ENCODE measurements at regions not wholly inside any gene's neighbourhood (a gene's known extent, or its start where the extent isn't known, plus 50 kb on each side); places are given as distances from the start of the nearest gene placed in this dataset.
"Not testable (repeated sequence)": the region's sequence is repeated elsewhere in the genome, so short reads cannot be mapped to it uniquely, and the experiment has no call there.

DNA sequence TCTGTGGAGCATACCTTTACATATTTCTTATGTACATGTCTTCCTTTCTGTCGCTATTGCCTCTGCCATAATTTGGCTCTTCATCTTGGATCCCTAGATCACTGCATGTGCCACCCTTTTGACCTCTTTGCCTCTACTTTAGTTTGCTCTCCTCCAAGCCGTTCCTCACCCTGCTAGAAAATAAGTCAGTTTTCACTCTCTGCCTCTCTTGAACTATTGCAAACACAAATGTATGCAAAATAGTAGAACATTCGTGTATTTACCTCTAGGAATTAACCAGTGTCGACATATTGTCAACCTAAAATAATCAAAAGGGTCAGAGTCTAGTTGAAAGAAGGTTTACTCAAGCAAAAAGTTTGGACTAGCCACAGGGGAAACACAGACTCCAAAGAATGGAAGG, 1893.1 kb downstream of the KHDRBS2 start:
- not testable (repeated sequence) for DNase-seq; H3K9ac ChIP-seq (ENCODE audit: low read length); H2BK12ac ChIP-seq (ENCODE audit: low read length); H3K27ac ChIP-seq (ENCODE audit: low read depth, low read length); H2BK120ac ChIP-seq (ENCODE audit: insufficient read depth, low read length, poor library complexity); H4K91ac ChIP-seq (ENCODE audit: low read depth, low read length); H3K36me3 ChIP-seq (ENCODE audit: control insufficient read depth in 1 of 2, insufficient read depth in 2 of 2, low read length in 2 of 2); H3K79me1 ChIP-seq (ENCODE audit: low read length); H3K27me3 ChIP-seq (ENCODE audit: insufficient read depth, low read length); H2AK5ac ChIP-seq (ENCODE audit: low read length); H3K23ac ChIP-seq (ENCODE audit: low read length); H3K4me1 ChIP-seq (ENCODE audit: control insufficient read depth in 1 of 2, insufficient read depth in 2 of 2, low read length in 2 of 2); H3K4ac ChIP-seq (ENCODE audit: low read depth, low read length); H2AFZ ChIP-seq (ENCODE audit: insufficient read depth, low read length, poor library complexity); H3K14ac ChIP-seq (ENCODE audit: low read length); H4K8ac ChIP-seq (ENCODE audit: low read depth, low read length); H3K79me2 ChIP-seq (ENCODE audit: control insufficient read depth, insufficient read depth, low read length, poor library complexity); H3K4me2 ChIP-seq (ENCODE audit: low read length); H3K18ac ChIP-seq (ENCODE audit: low read length); H3K9me3 ChIP-seq (ENCODE audit: insufficient read depth, low read depth, low read length); H2BK5ac ChIP-seq (ENCODE audit: low read depth, low read length, poor library complexity); H4K12ac ChIP-seq (ENCODE audit: low read depth, low read length); H3K4me3 ChIP-seq (ENCODE audit: low read depth, low read length)
- no CpG with 5 or more reads among the region's 4 CpGs for WGBS (ENCODE audit: extremely low coverage, insufficient coverage, insufficient read length)

DNA sequence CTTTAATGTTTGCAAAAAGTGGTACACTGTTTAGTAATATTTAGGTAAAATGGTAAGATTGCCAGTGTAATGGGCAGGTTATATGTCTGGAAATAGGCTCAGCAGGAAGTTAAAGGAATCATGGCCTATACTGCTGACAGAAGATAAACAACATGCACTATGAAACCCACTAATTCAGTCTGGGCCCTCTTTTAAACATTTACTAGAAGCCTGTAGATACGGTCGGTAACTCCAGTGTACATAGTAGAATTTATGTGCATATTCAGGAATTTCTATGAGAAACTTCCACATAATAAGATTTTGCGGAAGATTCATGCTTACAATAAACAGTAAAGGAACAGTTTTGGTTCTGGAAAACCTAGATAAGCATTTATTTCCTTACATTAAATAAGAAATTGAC, 1896.9 kb downstream of the KHDRBS2 start:
- H3K14ac ChIP-seq (ENCODE audit: low read length); H3K4me3 ChIP-seq (ENCODE audit: low read depth, low read length); H3K9ac ChIP-seq (ENCODE audit: low read length); H2BK120ac ChIP-seq (ENCODE audit: insufficient read depth, low read length, poor library complexity); H2AK5ac ChIP-seq (ENCODE audit: low read length); H4K8ac ChIP-seq (ENCODE audit: low read depth, low read length); H3K79me2 ChIP-seq (ENCODE audit: control insufficient read depth, insufficient read depth, low read length, poor library complexity); H3K18ac ChIP-seq (ENCODE audit: low read length); H4K12ac ChIP-seq (ENCODE audit: low read depth, low read length); H3K27me3 ChIP-seq (ENCODE audit: insufficient read depth, low read length); H3K4ac ChIP-seq (ENCODE audit: low read depth, low read length); H3K4me2 ChIP-seq (ENCODE audit: low read length); DNase-seq; H3K4me1 ChIP-seq (ENCODE audit: control insufficient read depth in 1 of 2, insufficient read depth in 2 of 2, low read length in 2 of 2); H3K9me3 ChIP-seq (ENCODE audit: insufficient read depth, low read depth, low read length); H3K79me1 ChIP-seq (ENCODE audit: low read length); H3K27ac ChIP-seq (ENCODE audit: low read depth, low read length); H3K36me3 ChIP-seq (ENCODE audit: control insufficient read depth in 1 of 2, insufficient read depth in 2 of 2, low read length in 2 of 2); H4K91ac ChIP-seq (ENCODE audit: low read depth, low read length); H2AFZ ChIP-seq (ENCODE audit: insufficient read depth, low read length, poor library complexity); H3K23ac ChIP-seq (ENCODE audit: low read length); H2BK12ac ChIP-seq (ENCODE audit: low read length); H2BK5ac ChIP-seq (ENCODE audit: low read depth, low read length, poor library complexity): not testable (repeated sequence)
- WGBS (ENCODE audit: extremely low coverage, insufficient coverage, insufficient read length), result no CpG with 5 or more reads among the region's 3 CpGs

GRCh38 chr6:60384614-60385013, 1901.4 kb downstream of the KHDRBS2 start:
- H2BK12ac ChIP-seq (ENCODE audit: low read length); H2AFZ ChIP-seq (ENCODE audit: insufficient read depth, low read length, poor library complexity); H3K4me3 ChIP-seq (ENCODE audit: low read depth, low read length); H3K36me3 ChIP-seq (ENCODE audit: control insufficient read depth in 1 of 2, insufficient read depth in 2 of 2, low read length in 2 of 2); H4K91ac ChIP-seq (ENCODE audit: low read depth, low read length); H3K9me3 ChIP-seq (ENCODE audit: insufficient read depth, low read depth, low read length); H3K79me1 ChIP-seq (ENCODE audit: low read length); H2BK5ac ChIP-seq (ENCODE audit: low read depth, low read length, poor library complexity); H4K12ac ChIP-seq (ENCODE audit: low read depth, low read length); H3K23ac ChIP-seq (ENCODE audit: low read length); H3K79me2 ChIP-seq (ENCODE audit: control insufficient read depth, insufficient read depth, low read length, poor library complexity); H3K4ac ChIP-seq (ENCODE audit: low read depth, low read length); H3K18ac ChIP-seq (ENCODE audit: low read length); H3K4me1 ChIP-seq (ENCODE audit: control insufficient read depth in 1 of 2, insufficient read depth in 2 of 2, low read length in 2 of 2); H4K8ac ChIP-seq (ENCODE audit: low read depth, low read length); H2AK5ac ChIP-seq (ENCODE audit: low read length); H3K14ac ChIP-seq (ENCODE audit: low read length); H3K9ac ChIP-seq (ENCODE audit: low read length); H2BK120ac ChIP-seq (ENCODE audit: insufficient read depth, low read length, poor library complexity); DNase-seq; H3K27me3 ChIP-seq (ENCODE audit: insufficient read depth, low read length); H3K4me2 ChIP-seq (ENCODE audit: low read length); H3K27ac ChIP-seq (ENCODE audit: low read depth, low read length): not testable (repeated sequence)
- WGBS (ENCODE audit: extremely low coverage, insufficient coverage, insufficient read length), result no CpG with 5 or more reads among the region's 6 CpGs

DNA sequence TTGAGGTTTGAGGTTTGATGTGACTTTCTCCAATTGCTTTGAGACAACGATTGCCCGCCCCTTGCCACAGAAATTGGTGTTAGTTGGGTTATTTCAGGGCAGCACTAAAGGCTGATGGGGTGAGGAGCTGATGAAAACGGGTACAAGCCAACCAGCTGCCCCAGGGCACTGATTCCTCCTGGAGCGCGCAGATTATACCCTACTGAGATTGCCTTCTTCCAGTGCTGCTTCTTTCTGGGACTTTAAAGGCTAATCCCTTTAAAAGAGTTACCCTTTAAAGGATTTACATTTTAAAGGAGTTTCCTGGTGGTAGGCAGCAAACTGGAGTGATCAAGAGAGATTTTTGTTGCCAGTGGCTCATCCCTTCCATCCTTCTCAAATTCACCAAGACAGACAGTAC, 1903.3 kb downstream of the KHDRBS2 start:
- not testable (repeated sequence) for H3K4me1 ChIP-seq (ENCODE audit: control insufficient read depth in 1 of 2, insufficient read depth in 2 of 2, low read length in 2 of 2); H3K4me2 ChIP-seq (ENCODE audit: low read length)
- WGBS (ENCODE audit: extremely low coverage, insufficient coverage, insufficient read length), result no CpG with 5 or more reads among the region's 5 CpGs

More for the DNA sequence above, 1903.3 kb downstream of the KHDRBS2 start:
- H3K14ac ChIP-seq (ENCODE audit: low read length); H3K27me3 ChIP-seq (ENCODE audit: insufficient read depth, low read length); H2BK12ac ChIP-seq (ENCODE audit: low read length); H3K18ac ChIP-seq (ENCODE audit: low read length); H3K79me2 ChIP-seq (ENCODE audit: control insufficient read depth, insufficient read depth, low read length, poor library complexity); H2AFZ ChIP-seq (ENCODE audit: insufficient read depth, low read length, poor library complexity); H2BK5ac ChIP-seq (ENCODE audit: low read depth, low read length, poor library complexity); DNase-seq; H3K9ac ChIP-seq (ENCODE audit: low read length); H3K27ac ChIP-seq (ENCODE audit: low read depth, low read length); H3K4ac ChIP-seq (ENCODE audit: low read depth, low read length); H3K9me3 ChIP-seq (ENCODE audit: insufficient read depth, low read depth, low read length); H2AK5ac ChIP-seq (ENCODE audit: low read length); H4K91ac ChIP-seq (ENCODE audit: low read depth, low read length); H3K79me1 ChIP-seq (ENCODE audit: low read length); H3K23ac ChIP-seq (ENCODE audit: low read length); H4K12ac ChIP-seq (ENCODE audit: low read depth, low read length); H3K36me3 ChIP-seq (ENCODE audit: control insufficient read depth in 1 of 2, insufficient read depth in 2 of 2, low read length in 2 of 2); H3K4me3 ChIP-seq (ENCODE audit: low read depth, low read length); H4K8ac ChIP-seq (ENCODE audit: low read depth, low read length); H2BK120ac ChIP-seq (ENCODE audit: insufficient read depth, low read length, poor library complexity): not testable (repeated sequence)

All from trophoblast cell (in vitro differentiated cells and primary cell).